Fibroblast of villous mesenchyme (primary cell): ENCODE measurements at regions not wholly inside any gene's neighbourhood (a gene's known extent, or its start where the extent isn't known, plus 50 kb on each side); places are given as distances from the start of the nearest gene placed in this dataset.
A peak's percentile ranks its signal among the peaks of the same experiment; 100 is the strongest.
"Not testable (repeated sequence)": the region's sequence is repeated elsewhere in the genome, so short reads cannot be mapped to it uniquely, and the experiment has no call there.

ENCODE experiments used
- DNase-seq: peaks from one replicate; pipeline ENCODE4 v3.0.0-alpha.2; 2010; ENCODE audit warnings: low read depth
- H3K4me3 ChIP-seq: 2 replicates; pipeline ENCODE4 v1.5.1; 2011; ENCODE audit warnings: low read depth, mild to moderate bottlenecking, low read length
- TF ChIP-seq, protein P1 (sequence below): IDR thresholded peaks from 2 replicates; pipeline ENCODE4 v1.5.1; 2012; ENCODE audit warnings: low read depth, mild to moderate bottlenecking, low read length; ENCODE audit not compliant: insufficient read depth

DNA sequence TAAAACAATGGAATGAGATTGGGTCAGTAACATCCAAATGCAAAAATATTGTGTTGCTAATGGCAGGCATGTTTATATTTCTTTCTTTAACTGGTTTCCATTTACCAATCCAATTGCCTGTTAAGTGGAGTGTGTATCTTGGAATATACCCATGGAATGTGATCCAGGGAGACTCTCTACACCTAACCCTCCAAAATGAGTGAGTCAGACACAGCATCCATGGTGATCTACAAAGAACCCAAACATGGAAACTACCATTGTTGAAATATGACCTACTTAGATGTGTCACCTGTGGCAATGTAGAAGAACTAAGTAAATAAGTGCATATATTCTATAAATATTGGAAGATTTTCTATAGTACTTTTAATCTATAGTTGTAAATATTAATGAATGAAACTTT lies 110.3 kb downstream of the AREG start:
- no peak for DNase-seq
- H3K4me3 ChIP-seq = no peak overlapping the region
- TF ChIP-seq, protein P1, sequence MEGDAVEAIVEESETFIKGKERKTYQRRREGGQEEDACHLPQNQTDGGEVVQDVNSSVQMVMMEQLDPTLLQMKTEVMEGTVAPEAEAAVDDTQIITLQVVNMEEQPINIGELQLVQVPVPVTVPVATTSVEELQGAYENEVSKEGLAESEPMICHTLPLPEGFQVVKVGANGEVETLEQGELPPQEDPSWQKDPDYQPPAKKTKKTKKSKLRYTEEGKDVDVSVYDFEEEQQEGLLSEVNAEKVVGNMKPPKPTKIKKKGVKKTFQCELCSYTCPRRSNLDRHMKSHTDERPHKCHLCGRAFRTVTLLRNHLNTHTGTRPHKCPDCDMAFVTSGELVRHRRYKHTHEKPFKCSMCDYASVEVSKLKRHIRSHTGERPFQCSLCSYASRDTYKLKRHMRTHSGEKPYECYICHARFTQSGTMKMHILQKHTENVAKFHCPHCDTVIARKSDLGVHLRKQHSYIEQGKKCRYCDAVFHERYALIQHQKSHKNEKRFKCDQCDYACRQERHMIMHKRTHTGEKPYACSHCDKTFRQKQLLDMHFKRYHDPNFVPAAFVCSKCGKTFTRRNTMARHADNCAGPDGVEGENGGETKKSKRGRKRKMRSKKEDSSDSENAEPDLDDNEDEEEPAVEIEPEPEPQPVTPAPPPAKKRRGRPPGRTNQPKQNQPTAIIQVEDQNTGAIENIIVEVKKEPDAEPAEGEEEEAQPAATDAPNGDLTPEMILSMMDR = no peak

DNA sequence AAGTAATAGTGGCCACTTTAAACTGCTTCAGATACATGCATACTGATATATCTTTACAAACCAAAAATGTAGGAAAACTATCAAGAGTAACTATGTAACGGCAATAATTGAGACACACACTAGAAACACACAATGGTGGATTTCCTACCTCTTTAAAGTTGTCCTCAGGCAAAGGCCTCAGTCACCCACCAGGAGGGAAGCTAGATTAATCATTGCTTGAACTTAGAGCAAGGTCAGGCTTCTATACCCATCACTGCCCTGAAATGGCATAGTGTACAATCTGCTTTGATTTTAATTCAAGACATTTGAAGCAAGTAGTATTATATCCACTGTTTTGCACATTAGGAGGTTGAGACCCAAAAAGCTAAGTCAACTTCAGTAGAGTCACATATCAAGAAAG lies 110.9 kb downstream of the AREG start:
- TF ChIP-seq, protein P1 = no peak
- DNase-seq = no peak
- H3K4me3 ChIP-seq = no peak overlapping the region

DNA sequence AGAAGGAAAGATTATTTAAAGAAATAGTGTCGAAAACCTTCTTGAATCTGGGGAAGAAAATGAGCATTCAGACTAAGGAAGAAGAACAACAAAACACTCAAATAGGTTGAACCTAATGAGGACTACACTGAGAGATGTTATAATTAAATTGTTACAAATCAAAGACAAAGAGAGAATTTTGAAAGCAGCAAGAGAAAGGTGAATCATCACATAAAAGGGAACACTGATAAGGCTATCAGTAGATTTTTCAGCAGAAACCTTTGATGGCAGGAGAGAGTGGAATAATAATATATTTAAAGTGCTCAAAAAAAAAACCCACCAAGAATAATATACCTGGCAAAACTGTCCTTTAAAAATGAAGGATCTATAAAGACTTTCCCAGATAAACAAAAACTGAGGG lies 114.9 kb downstream of the AREG start:
- TF ChIP-seq, protein P1 = no peak
- DNase-seq = no peak

DNA sequence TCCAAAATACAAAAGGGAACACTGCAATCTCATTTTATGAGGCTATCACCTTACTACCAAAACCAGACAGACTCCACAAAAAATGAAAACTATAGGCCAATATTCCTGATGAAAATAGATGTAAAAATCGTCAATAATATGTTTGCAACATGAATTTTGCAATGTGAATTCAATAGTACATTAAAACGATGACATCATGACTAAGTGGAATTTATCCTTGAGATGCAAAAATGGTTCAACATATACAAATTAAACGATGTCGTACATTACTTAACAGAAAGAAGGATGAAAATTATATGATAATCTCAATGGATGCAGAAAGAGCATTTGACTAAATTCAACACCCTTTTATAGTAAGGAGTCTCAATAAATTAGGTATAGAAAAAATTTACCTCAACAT lies 123.0 kb downstream of the AREG start:
- no peak for DNase-seq
- TF ChIP-seq, protein P1 = no peak
- no peak overlapping the region for H3K4me3 ChIP-seq

More for the DNA sequence above, 114.9 kb downstream of the AREG start:
- H3K4me3 ChIP-seq = no peak overlapping the region

DNA sequence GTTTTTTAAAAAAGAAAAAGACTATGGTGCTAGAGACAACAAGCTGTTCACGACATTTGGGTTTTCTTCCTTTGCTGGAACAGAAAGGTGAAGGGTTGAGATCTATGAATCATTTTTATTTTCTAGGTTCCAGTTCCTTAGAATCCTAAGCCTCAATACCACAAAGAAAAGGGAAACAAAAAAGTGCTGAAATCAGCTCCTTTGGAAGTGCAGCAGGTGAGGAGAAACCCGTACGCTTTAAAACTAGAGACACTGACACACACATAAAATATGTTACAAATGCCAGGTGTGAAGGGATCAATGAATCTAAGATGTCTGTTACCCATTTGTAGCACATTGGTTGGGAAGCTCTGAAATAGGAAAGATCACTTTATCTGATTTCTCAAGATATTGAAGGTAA lies 125.2 kb downstream of the AREG start:
- TF ChIP-seq, protein P1 = no peak
- DNase-seq = no peak
- H3K4me3 ChIP-seq = no peak overlapping the region

DNA sequence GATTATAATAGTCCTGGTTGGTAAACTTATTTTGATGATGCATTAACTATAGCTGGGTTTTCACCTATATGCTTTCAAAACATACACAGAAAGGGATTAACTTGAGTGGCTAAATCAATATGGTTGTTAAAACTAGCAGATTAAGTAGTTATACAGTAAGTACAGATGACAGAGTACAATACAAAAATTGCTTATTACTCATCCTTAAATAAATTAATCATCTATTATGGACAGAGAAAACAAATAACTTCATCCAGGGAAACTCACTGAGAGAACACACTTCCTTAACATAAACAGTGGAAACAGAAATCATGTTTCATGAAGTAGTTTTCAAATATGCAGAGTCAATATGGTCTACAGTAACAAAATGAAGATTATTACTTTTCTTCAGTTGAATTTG lies 133.4 kb downstream of the AREG start:
- no peak for DNase-seq
- no peak overlapping the region for H3K4me3 ChIP-seq
- TF ChIP-seq, protein P1 = no peak

DNA sequence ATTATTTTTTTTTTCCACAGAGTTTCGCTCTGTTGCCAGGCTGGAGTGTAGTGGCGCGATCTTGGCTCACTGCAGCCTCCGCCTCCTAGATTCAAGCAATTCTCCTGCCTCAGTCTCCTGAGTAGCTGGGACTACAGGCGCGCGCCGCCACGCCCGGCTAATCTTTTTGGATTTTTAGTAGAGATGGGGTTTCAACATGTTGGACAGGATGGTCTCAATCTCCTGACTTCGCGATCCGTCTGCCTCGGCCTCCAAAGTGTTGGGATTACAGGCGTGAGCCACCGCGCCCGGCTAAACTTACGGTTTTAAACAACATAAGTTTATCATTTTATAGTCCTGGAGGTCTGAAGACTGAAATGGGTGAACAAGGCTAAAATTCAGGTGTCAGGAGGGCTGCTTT lies 133.9 kb downstream of the AREG start:
- not testable (repeated sequence) for H3K4me3 ChIP-seq, DNase-seq

DNA sequence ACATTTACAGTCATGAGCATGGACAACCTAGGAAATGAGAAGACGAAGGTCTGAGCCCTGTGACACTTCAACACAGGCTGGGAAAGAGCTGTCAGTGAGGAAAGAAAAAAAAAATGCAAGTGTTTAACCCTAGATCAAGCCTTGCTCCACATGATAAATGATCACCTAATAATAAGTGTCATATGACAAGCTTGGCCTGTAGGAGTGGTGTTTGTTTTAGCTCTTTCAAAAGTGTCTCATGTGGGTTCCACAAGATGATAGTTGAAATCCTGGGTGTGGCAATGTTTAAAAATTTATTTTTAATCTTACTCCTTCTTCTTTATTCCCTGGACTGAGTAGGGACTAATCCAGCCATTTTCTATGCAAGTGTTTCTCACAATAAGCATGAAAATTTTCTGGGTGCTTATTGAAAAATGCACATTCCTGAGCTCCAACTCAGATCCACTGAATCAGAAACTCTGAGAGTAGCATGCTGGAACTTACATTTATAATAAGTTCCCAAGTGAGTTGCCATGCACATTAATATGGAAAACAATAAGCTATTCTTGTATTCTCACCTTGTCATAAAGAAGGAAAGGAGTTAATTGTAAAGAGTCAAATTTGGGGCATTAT lies 138.3 kb downstream of the AREG start:
- TF ChIP-seq, protein P1 = no peak
- DNase-seq = peak; percentile 19

More for the DNA sequence above, 138.3 kb downstream of the AREG start:
- H3K4me3 ChIP-seq = no peak overlapping the region
